ENCODE measurements at regions not wholly inside any gene's neighbourhood (a gene's known extent, or its start where the extent isn't known, plus 50 kb on each side); places are given as distances from the start of the nearest gene placed in this dataset.

GRCh38 chr12:65602253-65602609 lies 222.1 kb upstream of the HMGA2 start:
- TF ChIP-seq POLR2A (IDR thresholded peaks at IDR 0.05): no peak
- TF ChIP-seq EP300 (IDR thresholded peaks at IDR 0.05): no peak
- no peak for TF ChIP-seq POLR2AphosphoS5 (IDR thresholded peaks at IDR 0.05)
- TF ChIP-seq CTCF (IDR thresholded peaks at IDR 0.05): no peak
- H3K27me3 ChIP-seq: peaks cover 17% of the 10 kb centered on the region
- H3K9me3 ChIP-seq: no peaks in the 10 kb centered on the region
- peaks cover 21% of the 10 kb centered on the region for H3K4me1 ChIP-seq
- DNase-seq (ENCODE audit: low spot score in 2 of 2): no peak
- H3K4me3 ChIP-seq: no peak overlapping the region
- H3K36me3 ChIP-seq: no peaks in the 10 kb centered on the region
- 8% methylated on average over 5 of the region's 5 CpGs for WGBS
- no peak overlapping the region for H3K27ac ChIP-seq

DNA sequence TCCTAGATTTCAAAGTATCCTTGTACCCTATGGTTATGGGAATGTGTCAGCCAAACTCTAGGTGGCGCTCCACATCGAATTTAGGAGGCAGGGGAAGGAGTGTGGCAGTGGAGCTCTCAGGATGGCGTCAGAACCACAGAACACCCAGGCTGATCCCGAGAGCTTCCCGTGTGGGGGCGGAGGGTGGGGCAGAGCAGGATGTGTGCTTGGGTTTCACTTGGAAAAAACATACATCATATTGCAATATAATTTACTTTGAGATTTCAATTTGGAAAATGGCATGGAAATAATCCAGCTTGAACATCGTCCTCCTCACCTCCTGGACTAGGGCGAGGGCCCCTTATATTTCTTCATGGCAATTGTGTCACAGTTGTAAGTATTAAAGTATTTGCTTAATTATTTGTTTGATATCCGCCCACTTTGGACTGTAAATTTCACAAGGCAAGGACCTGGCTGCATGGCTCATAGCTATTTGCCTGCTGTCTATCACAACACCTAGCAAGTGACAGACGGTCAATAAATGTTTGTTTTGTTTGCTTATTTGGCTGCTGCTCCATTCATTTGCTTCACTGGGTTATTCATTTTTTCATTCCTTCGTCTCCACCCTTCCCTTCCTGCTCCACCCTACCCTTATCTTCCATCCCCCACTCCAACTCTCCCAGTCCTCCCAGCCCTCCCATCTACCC lies 221.5 kb upstream of the HMGA2 start:
- H3K4me1 ChIP-seq: peaks cover 21% of the 10 kb centered on the region
- peak overlapping the region; percentile 56 for H3K27ac ChIP-seq
- peak overlapping the region; percentile 31 for H3K4me3 ChIP-seq
- DNase-seq (ENCODE audit: low spot score in 2 of 2): peak; percentile 84 to 87
- H3K9me3 ChIP-seq: no peaks in the 10 kb centered on the region
- peaks cover 17% of the 10 kb centered on the region for H3K27me3 ChIP-seq
- no peaks in the 10 kb centered on the region for H3K36me3 ChIP-seq
- TF ChIP-seq POLR2A (IDR thresholded peaks at IDR 0.05): no peak
- TF ChIP-seq CTCF (IDR thresholded peaks at IDR 0.05): peak; percentile 17 to 54
- 15% methylated on average over 11 of the region's 11 CpGs for WGBS

DNA sequence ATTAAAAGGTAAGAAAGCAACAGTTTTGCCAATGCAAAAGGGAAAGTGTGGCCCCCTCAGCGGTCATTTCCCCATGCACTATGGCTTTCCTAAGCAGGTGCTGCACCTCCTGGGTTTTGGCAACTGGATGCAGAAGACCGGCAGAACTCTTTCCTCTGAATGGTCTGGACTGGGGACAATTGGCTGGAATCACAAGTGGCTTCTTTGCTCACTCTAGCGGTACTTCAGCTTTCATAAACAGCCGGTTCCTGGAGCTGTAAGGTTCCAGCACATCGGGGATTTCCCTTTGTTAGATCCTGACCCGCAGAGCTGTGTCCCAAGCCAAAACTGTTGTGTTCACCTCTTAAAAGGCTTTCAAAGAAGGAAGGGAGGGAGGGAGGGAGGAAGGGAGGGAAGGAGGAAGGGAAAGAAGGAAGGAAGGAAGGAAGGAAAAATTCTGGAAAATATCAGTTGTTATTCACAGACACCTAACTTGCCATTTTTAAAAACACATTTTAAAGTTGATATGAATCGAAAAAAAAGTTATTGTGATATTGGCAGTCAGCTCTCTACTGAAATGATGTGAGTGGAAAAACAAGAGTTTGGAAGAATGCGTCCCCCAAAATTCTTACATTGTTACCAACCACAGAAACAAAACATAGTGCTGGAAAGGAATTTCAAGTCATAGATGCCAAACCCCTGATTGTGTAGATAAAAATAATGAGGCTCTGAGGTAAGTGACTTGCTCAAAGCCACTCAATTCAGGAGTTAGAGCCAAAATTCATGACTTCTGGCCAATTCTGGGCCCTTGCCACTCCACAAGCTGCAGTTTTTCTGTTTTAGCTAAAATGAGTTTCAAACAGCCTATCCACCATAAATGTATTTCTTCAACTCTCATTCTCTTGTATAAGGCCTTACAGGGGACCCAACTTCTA lies 220.6 kb upstream of the HMGA2 start:
- WGBS: 31% methylated on average over 8 of the region's 8 CpGs
- TF ChIP-seq POLR2AphosphoS5 (IDR thresholded peaks at IDR 0.05): no peak
- TF ChIP-seq CTCF (IDR thresholded peaks at IDR 0.05): no peak
- no peak for TF ChIP-seq POLR2A (IDR thresholded peaks at IDR 0.05)
- TF ChIP-seq EP300 (IDR thresholded peaks at IDR 0.05): no peak
- H3K27me3 ChIP-seq: peaks cover 15% of the 10 kb centered on the region
- no peaks in the 10 kb centered on the region for H3K9me3 ChIP-seq
- H3K27ac ChIP-seq: peak overlapping the region; percentile 56
- H3K36me3 ChIP-seq: no peaks in the 10 kb centered on the region
- DNase-seq (ENCODE audit: low spot score in 2 of 2): peak in 1 of 2 donors; percentile 60
- H3K4me3 ChIP-seq: peak overlapping the region; percentile 31
- peaks cover 21% of the 10 kb centered on the region for H3K4me1 ChIP-seq

- no peak overlapping the region for H3K27ac ChIP-seq
- H3K36me3 ChIP-seq: no peaks in the 10 kb centered on the region
- no peaks in the 10 kb centered on the region for H3K9me3 ChIP-seq
- WGBS: 64% methylated on average over 2 of the region's 2 CpGs
- peaks cover 5% of the 10 kb centered on the region for H3K27me3 ChIP-seq
- TF ChIP-seq POLR2A (IDR thresholded peaks at IDR 0.05): no peak
- TF ChIP-seq CTCF (IDR thresholded peaks at IDR 0.05): no peak
- TF ChIP-seq EP300 (IDR thresholded peaks at IDR 0.05): no peak
- no peak for TF ChIP-seq POLR2AphosphoS5 (IDR thresholded peaks at IDR 0.05)
- no peak for DNase-seq (ENCODE audit: low spot score in 2 of 2)
- no peak overlapping the region for H3K4me3 ChIP-seq
- H3K4me1 ChIP-seq: peaks cover 21% of the 10 kb centered on the region
These were observed 219.3 kb upstream of the HMGA2 start for GRCh38 chr12:65605019-65605418.
